Right lobe of liver (tissue), 6 donors: ENCODE measurements at regions not wholly inside any gene's neighbourhood (a gene's known extent, or its start where the extent isn't known, plus 50 kb on each side); places are given as distances from the start of the nearest gene placed in this dataset.

Source experiments
- ATAC-seq, 4 donors: fragments of 200-7000 bp; cut with Tn5 transposase; one replicate each; pipeline ENCODE4 v1.9.1; 2020; ENCODE audit warnings: mild to moderate bottlenecking in 4 of 4, moderate library complexity in 4 of 4
- DNase-seq, 3 donors: peaks; one replicate each; pipeline ENCODE4 v3.0.0-alpha.2; 2020
- H3K27ac ChIP-seq, 3 donors: fragments of 200-600 bp; one replicate each; pipeline ENCODE4 v1.8.0; 2022
- H3K27me3 ChIP-seq, 2 donors: fragments of 200-600 bp; one replicate each; pipeline ENCODE4 v1.8.0; 2022
- H3K36me3 ChIP-seq, 4 donors: fragments of 200-600 bp; sonication (generic) in 1 of 4; one replicate each; pipeline versions ENCODE4 v1.5.1 to v1.8.0; 2017 to 2022; ENCODE audit warnings: control low read depth in 1 of 4
- H3K4me1 ChIP-seq, 4 donors: fragments of 200-600 bp; sonication (generic) in 1 of 4; one replicate each; pipeline versions ENCODE4 v1.5.1 to v1.8.0; 2017 to 2022; ENCODE audit warnings: control low read depth in 1 of 4
- H3K4me3 ChIP-seq, 3 donors: fragments of 200-600 bp; one replicate each; pipeline ENCODE4 v1.8.0; 2022
- H3K9me3 ChIP-seq, 4 donors: fragments of 200-600 bp; sonication (generic) in 1 of 4; one replicate each; pipeline versions ENCODE4 v1.5.1 to v1.8.0; 2017 to 2022; ENCODE audit warnings: control low read depth in 1 of 4
- POLR2A ChIP-seq: fragments of 450-650 bp; IDR thresholded peaks from one replicate; pipeline ENCODE4 v1.6.1; 2017; ENCODE audit warnings: antibody characterized with exemption, mild to moderate bottlenecking
- WGBS: methylation state at CpG from one replicate; pipeline ENCODE4 v1.1.6; 2018; ENCODE audit warnings: low coverage, low lambda C conversion rate; ENCODE audit not compliant: insufficient coverage; ENCODE audit errors: missing lambda C conversion rate; 5-methylcytosine and 5-hydroxymethylcytosine counted together
- intact Hi-C, 2 donors: fragments of 100-400 bp; cut with DNase I; formaldehyde crosslinking; loops; one replicate each; pipeline versions ENCODE4 v1.11.2 to v1.14.1; 2022
- TF ChIP-seq, protein P1 (sequence below), 4 donors: fragments of 200-600 bp in 3 of 4; fragments of 450-650 bp in 1 of 4; IDR thresholded peaks; one replicate each; pipeline versions ENCODE4 v1.5.1 to v1.8.0; 2016 to 2022; ENCODE audit warnings: antibody characterized with exemption in 4 of 4, mild to moderate bottlenecking in 2 of 4
- donor health status: DM: no; HTN: yes; CAD: no.
- donor health status: DM: no; HTN: no; CAD: no.
- donor health status: DM: no; HTN: no; CAD: no.
- donor health status: DM: no; HTN: yes; CAD: no.
- donor health status: DM: no; HTN: yes; CAD: no.

GRCh38 chr5:101543780-101544179 lies 640.7 kb upstream of the ST8SIA4 start:
- Histone ChIP-seq H3K27me3 (no peaks in the 10 kb centered on the region), H3K4me3 (no peak overlapping the region), H3K4me1 (no peaks in the 10 kb centered on the region), H3K27ac (no peak overlapping the region), H3K9me3 (no peaks in the 10 kb centered on the region), H3K36me3 (no peaks in the 10 kb centered on the region)
- WGBS = 48% methylated on average over 1 of the region's 1 CpG
- no peak for DNase-seq
- TF ChIP-seq, protein P1, sequence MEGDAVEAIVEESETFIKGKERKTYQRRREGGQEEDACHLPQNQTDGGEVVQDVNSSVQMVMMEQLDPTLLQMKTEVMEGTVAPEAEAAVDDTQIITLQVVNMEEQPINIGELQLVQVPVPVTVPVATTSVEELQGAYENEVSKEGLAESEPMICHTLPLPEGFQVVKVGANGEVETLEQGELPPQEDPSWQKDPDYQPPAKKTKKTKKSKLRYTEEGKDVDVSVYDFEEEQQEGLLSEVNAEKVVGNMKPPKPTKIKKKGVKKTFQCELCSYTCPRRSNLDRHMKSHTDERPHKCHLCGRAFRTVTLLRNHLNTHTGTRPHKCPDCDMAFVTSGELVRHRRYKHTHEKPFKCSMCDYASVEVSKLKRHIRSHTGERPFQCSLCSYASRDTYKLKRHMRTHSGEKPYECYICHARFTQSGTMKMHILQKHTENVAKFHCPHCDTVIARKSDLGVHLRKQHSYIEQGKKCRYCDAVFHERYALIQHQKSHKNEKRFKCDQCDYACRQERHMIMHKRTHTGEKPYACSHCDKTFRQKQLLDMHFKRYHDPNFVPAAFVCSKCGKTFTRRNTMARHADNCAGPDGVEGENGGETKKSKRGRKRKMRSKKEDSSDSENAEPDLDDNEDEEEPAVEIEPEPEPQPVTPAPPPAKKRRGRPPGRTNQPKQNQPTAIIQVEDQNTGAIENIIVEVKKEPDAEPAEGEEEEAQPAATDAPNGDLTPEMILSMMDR (IDR thresholded peaks at IDR 0.05) = no peak
- no peak for ATAC-seq
- intact Hi-C loops = no loop called here

DNA sequence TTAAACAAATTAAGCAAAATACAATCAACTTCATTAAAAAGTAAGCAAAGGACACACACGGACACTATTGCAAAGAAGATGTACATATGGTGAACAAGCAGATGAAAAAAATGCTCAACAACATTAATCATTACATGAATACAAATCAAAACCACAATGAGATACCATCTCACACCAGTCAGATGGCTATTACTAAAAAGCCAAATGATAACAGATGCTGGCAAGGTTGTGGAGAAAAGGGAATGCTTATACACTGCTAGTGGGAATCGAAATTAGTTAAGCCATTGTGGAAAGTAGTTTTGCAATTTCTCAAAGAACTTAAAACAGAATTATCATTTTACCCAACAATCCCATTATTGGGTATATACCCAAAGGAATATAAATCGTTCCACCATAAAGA lies 636.2 kb upstream of the ST8SIA4 start:
- Histone ChIP-seq H3K36me3 (no peaks in the 10 kb centered on the region), H3K27me3 (no peaks in the 10 kb centered on the region), H3K4me3 (no peak overlapping the region), H3K4me1 (no peaks in the 10 kb centered on the region), H3K27ac (no peak overlapping the region), H3K9me3 (no peaks in the 10 kb centered on the region)
- no peak for TF ChIP-seq POLR2A
- TF ChIP-seq, protein P1 (IDR thresholded peaks at IDR 0.05) = no peak
- DNase-seq = no peak
- 35% methylated on average over 3 of the region's 3 CpGs for whole genome bisulfite sequencing
- ATAC-seq = no peak
- intact Hi-C loops = no loop called here

DNA sequence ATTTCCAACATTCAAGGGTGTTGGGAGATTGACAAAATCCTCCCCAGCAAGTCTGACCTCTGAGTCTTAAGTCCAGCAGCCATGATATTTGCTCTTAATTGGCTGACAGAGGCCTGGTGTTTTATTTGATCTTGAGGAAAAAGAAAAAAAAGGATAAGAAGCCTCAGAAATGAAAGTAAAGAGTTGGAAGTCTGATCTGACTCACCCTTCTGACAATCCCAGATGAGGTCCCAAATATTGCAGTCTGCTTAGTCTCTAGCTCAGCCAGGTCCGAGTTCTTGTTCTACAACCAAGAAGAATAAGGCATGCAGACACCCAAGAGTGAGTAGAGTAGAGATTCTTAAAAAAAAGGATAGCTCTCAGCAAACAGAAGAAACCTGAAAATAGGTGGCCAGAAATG lies 632.5 kb upstream of the ST8SIA4 start:
- Histone ChIP-seq H3K4me3 (no peak overlapping the region), H3K27me3 (no peaks in the 10 kb centered on the region), H3K36me3 (no peaks in the 10 kb centered on the region), H3K9me3 (no peaks in the 10 kb centered on the region), H3K4me1 (no peaks in the 10 kb centered on the region), H3K27ac (no peak overlapping the region)
- intact Hi-C loops = no loop called here
- WGBS = 10% methylated on average over 1 of the region's 1 CpG
- no peak for ATAC-seq
- TF ChIP-seq POLR2A = no peak
- TF ChIP-seq, protein P1 (IDR thresholded peaks at IDR 0.05) = no peak
- no peak for DNase-seq

DNA sequence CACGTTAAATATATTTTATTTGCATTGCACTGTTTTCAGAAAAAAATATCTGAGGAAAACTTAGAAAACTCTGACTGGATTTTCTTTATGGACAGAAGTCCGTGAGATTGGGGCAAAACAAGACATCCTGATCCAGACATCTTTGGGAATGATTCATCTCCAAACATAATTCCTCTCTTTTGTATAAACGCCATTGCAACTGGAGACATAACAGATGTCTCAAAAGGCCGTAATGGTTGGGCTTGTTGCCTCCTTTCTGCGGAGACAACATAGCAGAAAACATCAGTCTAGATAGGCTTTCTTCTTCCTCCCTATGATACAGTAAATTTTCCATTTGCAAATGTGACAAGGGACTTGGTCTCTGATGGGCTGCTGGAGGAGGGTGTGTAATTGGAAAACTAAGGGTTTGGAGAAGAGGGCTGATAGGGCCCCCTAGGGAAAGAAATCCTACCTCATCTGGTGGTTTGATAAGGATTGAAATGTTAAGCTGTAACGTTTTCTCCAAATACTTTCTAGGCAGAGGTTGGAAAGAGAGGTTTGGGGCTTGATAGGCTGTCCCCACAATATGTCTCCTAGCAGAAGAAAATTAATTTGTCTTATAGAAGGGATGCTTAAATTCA lies 631.5 kb upstream of the ST8SIA4 start:
- WGBS = 34% methylated on average over 6 of the region's 6 CpGs

More for the DNA sequence above, 631.5 kb upstream of the ST8SIA4 start:
- no peak overlapping the region for H3K4me3 ChIP-seq
- H3K4me1 ChIP-seq = no peaks in the 10 kb centered on the region
- H3K27me3 ChIP-seq = no peaks in the 10 kb centered on the region
- TF ChIP-seq, protein P1 (IDR thresholded peaks at IDR 0.05) = no peak
- no peak for TF ChIP-seq POLR2A
- no peaks in the 10 kb centered on the region for H3K36me3 ChIP-seq
- ATAC-seq (no peak), DNase-seq (no peak)
- H3K27ac ChIP-seq = no peak overlapping the region
- intact Hi-C loops = no loop called here
- H3K9me3 ChIP-seq = no peaks in the 10 kb centered on the region
